Neural progenitor cell (in vitro differentiated cells): ENCODE measurements at regions not wholly inside any gene's neighbourhood (a gene's known extent, or its start where the extent isn't known, plus 50 kb on each side); places are given as distances from the start of the nearest gene placed in this dataset.

Experiments used
- EZH2 ChIP-seq: fragments of 200-600 bp; sonication (generic); IDR thresholded peaks from 2 replicates; pipeline ENCODE4 v1.6.1; 2017; ENCODE audit warnings: antibody characterized with exemption, mild to moderate bottlenecking, moderate library complexity
- EZH2phosphoT487 ChIP-seq: fragments of 200-600 bp; sonication (generic); IDR thresholded peaks from 2 replicates; pipeline ENCODE4 v1.6.1; 2017; ENCODE audit warnings: antibody characterized with exemption
- TF ChIP-seq, protein P1 (sequence below): fragments of 200-600 bp; sonication (generic); IDR thresholded peaks from 2 replicates; pipeline ENCODE4 v1.5.1; 2017; ENCODE audit warnings: antibody characterized with exemption, mild to moderate bottlenecking

- TF ChIP-seq EZH2 (no peak), EZH2phosphoT487 (no peak)
- TF ChIP-seq, protein P1, sequence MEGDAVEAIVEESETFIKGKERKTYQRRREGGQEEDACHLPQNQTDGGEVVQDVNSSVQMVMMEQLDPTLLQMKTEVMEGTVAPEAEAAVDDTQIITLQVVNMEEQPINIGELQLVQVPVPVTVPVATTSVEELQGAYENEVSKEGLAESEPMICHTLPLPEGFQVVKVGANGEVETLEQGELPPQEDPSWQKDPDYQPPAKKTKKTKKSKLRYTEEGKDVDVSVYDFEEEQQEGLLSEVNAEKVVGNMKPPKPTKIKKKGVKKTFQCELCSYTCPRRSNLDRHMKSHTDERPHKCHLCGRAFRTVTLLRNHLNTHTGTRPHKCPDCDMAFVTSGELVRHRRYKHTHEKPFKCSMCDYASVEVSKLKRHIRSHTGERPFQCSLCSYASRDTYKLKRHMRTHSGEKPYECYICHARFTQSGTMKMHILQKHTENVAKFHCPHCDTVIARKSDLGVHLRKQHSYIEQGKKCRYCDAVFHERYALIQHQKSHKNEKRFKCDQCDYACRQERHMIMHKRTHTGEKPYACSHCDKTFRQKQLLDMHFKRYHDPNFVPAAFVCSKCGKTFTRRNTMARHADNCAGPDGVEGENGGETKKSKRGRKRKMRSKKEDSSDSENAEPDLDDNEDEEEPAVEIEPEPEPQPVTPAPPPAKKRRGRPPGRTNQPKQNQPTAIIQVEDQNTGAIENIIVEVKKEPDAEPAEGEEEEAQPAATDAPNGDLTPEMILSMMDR = no peak
These were observed 160.1 kb downstream of the NUAK1 start for GRCh38 chr12:105978686-105979085.
